ENCODE measurements at regions not wholly inside any gene's neighbourhood (a gene's known extent, or its start where the extent isn't known, plus 50 kb on each side); places are given as distances from the start of the nearest gene placed in this dataset.

DNA sequence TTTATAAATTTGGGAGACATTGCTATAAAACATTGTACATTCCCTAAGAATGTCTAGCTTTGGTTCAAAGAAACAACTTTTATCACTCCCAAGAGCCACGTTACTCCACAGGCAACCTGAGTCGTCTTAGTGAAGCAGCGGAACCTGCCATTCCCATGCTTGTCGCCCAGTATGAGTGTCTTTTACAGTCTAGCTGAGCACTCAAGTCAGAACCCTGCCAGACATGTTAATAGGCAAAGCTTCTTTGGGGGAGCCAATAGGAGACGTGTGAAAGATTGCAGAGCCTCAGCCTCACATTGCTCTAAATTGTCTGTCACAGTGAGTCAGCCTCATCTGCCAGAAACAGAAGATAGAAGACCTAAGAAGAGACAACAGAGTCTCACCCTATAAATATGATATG lies 541.6 kb upstream of the FLRT2 start:
- TF ChIP-seq, protein P1, sequence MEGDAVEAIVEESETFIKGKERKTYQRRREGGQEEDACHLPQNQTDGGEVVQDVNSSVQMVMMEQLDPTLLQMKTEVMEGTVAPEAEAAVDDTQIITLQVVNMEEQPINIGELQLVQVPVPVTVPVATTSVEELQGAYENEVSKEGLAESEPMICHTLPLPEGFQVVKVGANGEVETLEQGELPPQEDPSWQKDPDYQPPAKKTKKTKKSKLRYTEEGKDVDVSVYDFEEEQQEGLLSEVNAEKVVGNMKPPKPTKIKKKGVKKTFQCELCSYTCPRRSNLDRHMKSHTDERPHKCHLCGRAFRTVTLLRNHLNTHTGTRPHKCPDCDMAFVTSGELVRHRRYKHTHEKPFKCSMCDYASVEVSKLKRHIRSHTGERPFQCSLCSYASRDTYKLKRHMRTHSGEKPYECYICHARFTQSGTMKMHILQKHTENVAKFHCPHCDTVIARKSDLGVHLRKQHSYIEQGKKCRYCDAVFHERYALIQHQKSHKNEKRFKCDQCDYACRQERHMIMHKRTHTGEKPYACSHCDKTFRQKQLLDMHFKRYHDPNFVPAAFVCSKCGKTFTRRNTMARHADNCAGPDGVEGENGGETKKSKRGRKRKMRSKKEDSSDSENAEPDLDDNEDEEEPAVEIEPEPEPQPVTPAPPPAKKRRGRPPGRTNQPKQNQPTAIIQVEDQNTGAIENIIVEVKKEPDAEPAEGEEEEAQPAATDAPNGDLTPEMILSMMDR (IDR thresholded peaks at IDR 0.05; ENCODE audit: borderline replicate concordance, extremely low read depth, low read length, poor library complexity, severe bottlenecking): no peak
- TF ChIP-seq EZH2 (IDR thresholded peaks at IDR 0.05; ENCODE audit: borderline replicate concordance, low read depth, low read length, severe bottlenecking): no peak

All from DND-41 (cell line).